T-helper 2 cell treated with Interferon-gamma antibody and Interleukin-4, amounts not matched to agents 5 μg/mL and 100 μg/mL, for 36 hours (primary cell): ENCODE measurements at regions not wholly inside any gene's neighbourhood (a gene's known extent, or its start where the extent isn't known, plus 50 kb on each side); places are given as distances from the start of the nearest gene placed in this dataset.

Experiments used
- DNase-seq: peaks from one replicate; pipeline ENCODE4 v3.0.0; 2021; ENCODE audit warnings: low spot score
- H3K27ac Mint-ChIP-seq: one replicate; pipeline ENCODE4 v1.8.0; 2021; ENCODE audit warnings: mild to moderate bottlenecking, mixed read lengths
- H3K27me3 Mint-ChIP-seq: one replicate; pipeline ENCODE4 v1.8.0; 2021; ENCODE audit warnings: low read depth, mixed read lengths
- H3K36me3 Mint-ChIP-seq: one replicate; pipeline ENCODE4 v1.8.0; 2021; ENCODE audit warnings: low read depth, mixed read lengths
- H3K4me1 Mint-ChIP-seq: one replicate; pipeline ENCODE4 v1.8.0; 2021; ENCODE audit warnings: low read depth, mixed read lengths
- H3K4me3 Mint-ChIP-seq: one replicate; pipeline ENCODE4 v1.8.0; 2022; ENCODE audit warnings: mild to moderate bottlenecking, moderate library complexity, mixed read lengths
- H3K9me3 Mint-ChIP-seq: one replicate; pipeline ENCODE4 v1.8.0; 2021; ENCODE audit warnings: mixed read lengths

- peaks cover 5% of the 10 kb centered on the region for H3K9me3 Mint-ChIP-seq
- DNase-seq: no peak
- peaks cover 46% of the 10 kb centered on the region for H3K4me1 Mint-ChIP-seq
- H3K4me3 Mint-ChIP-seq: no peak overlapping the region
- H3K27ac Mint-ChIP-seq: no peak overlapping the region
- H3K27me3 Mint-ChIP-seq: peaks cover 13% of the 10 kb centered on the region
- peaks cover 5% of the 10 kb centered on the region for H3K36me3 Mint-ChIP-seq
Measured at GRCh38 chr5:68372161-68372560, 156.6 kb downstream of the PIK3R1 start.

GRCh38 chr5:68373050-68373449 lies 157.5 kb downstream of the PIK3R1 start:
- Mint-ChIP-seq H3K4me1 (peaks cover 48% of the 10 kb centered on the region), H3K36me3 (peaks cover 5% of the 10 kb centered on the region), H3K9me3 (peaks cover 5% of the 10 kb centered on the region), H3K4me3 (no peak overlapping the region), H3K27ac (no peak overlapping the region), H3K27me3 (peaks cover 13% of the 10 kb centered on the region)
- no peak for DNase-seq

- DNase-seq: no peak
- H3K4me1 Mint-ChIP-seq: peaks cover 53% of the 10 kb centered on the region
Measured at GRCh38 chr5:68374796-68375518, 159.4 kb downstream of the PIK3R1 start.

GRCh38 chr5:68375540-68375939 lies 160.0 kb downstream of the PIK3R1 start:
- Mint-ChIP-seq H3K4me1 (peaks cover 53% of the 10 kb centered on the region), H3K27ac (no peak overlapping the region), H3K27me3 (peaks cover 13% of the 10 kb centered on the region), H3K4me3 (no peak overlapping the region), H3K9me3 (peaks cover 5% of the 10 kb centered on the region), H3K36me3 (peaks cover 3% of the 10 kb centered on the region)
- no peak for DNase-seq

More at GRCh38 chr5:68374796-68375518, 159.4 kb downstream of the PIK3R1 start:
- Mint-ChIP-seq H3K27ac (no peak overlapping the region), H3K9me3 (peaks cover 5% of the 10 kb centered on the region), H3K4me3 (no peak overlapping the region), H3K27me3 (peaks cover 13% of the 10 kb centered on the region), H3K36me3 (peaks cover 3% of the 10 kb centered on the region)

- Mint-ChIP-seq H3K27me3 (peaks cover 13% of the 10 kb centered on the region), H3K27ac (no peak overlapping the region), H3K36me3 (peaks cover 4% of the 10 kb centered on the region), H3K4me3 (no peak overlapping the region), H3K4me1 (peaks cover 56% of the 10 kb centered on the region), H3K9me3 (peaks cover 6% of the 10 kb centered on the region)
- no peak for DNase-seq
Measured at GRCh38 chr5:68376935-68377334, 161.4 kb downstream of the PIK3R1 start.

- peaks cover 60% of the 10 kb centered on the region for H3K4me1 Mint-ChIP-seq
- peak overlapping the region; percentile 53 for H3K4me3 Mint-ChIP-seq
- no peak overlapping the region for H3K27ac Mint-ChIP-seq
- H3K27me3 Mint-ChIP-seq: peaks cover 13% of the 10 kb centered on the region
- H3K36me3 Mint-ChIP-seq: peaks cover 9% of the 10 kb centered on the region
- peaks cover 8% of the 10 kb centered on the region for H3K9me3 Mint-ChIP-seq
- no peak for DNase-seq
Measured at GRCh38 chr5:68377733-68378132, 162.2 kb downstream of the PIK3R1 start.

- Mint-ChIP-seq H3K4me3 (peak overlapping the region; percentile 8), H3K36me3 (peaks cover 10% of the 10 kb centered on the region), H3K27ac (peak overlapping the region; percentile 43), H3K9me3 (peaks cover 5% of the 10 kb centered on the region), H3K4me1 (peaks cover 64% of the 10 kb centered on the region), H3K27me3 (peaks cover 13% of the 10 kb centered on the region)
- no peak for DNase-seq
Measured at GRCh38 chr5:68378204-68378820, 162.8 kb downstream of the PIK3R1 start.

- Mint-ChIP-seq H3K9me3 (peaks cover 4% of the 10 kb centered on the region), H3K36me3 (peaks cover 10% of the 10 kb centered on the region), H3K4me1 (peaks cover 71% of the 10 kb centered on the region), H3K27me3 (peaks cover 13% of the 10 kb centered on the region), H3K4me3 (no peak overlapping the region), H3K27ac (no peak overlapping the region)
- DNase-seq: no peak
Measured at GRCh38 chr5:68379275-68380036, 163.9 kb downstream of the PIK3R1 start.

GRCh38 chr5:68380078-68380477 lies 164.5 kb downstream of the PIK3R1 start:
- DNase-seq: no peak
- H3K27ac Mint-ChIP-seq: peak overlapping the region; percentile 8
- peaks cover 6% of the 10 kb centered on the region for H3K27me3 Mint-ChIP-seq
- peaks cover 10% of the 10 kb centered on the region for H3K36me3 Mint-ChIP-seq
- H3K4me1 Mint-ChIP-seq: peaks cover 74% of the 10 kb centered on the region
- H3K9me3 Mint-ChIP-seq: peaks cover 8% of the 10 kb centered on the region
- no peak overlapping the region for H3K4me3 Mint-ChIP-seq

- Mint-ChIP-seq H3K27me3 (no peaks in the 10 kb centered on the region), H3K36me3 (peaks cover 10% of the 10 kb centered on the region), H3K4me1 (peaks cover 76% of the 10 kb centered on the region), H3K4me3 (peak overlapping the region; percentile 39), H3K27ac (peak overlapping the region; percentile 72), H3K9me3 (peaks cover 8% of the 10 kb centered on the region)
- DNase-seq: peak; percentile 37
Measured at GRCh38 chr5:68381060-68381459, 165.5 kb downstream of the PIK3R1 start.

GRCh38 chr5:68381909-68382308 lies 166.4 kb downstream of the PIK3R1 start:
- DNase-seq: no peak
- peaks cover 10% of the 10 kb centered on the region for H3K36me3 Mint-ChIP-seq
- H3K9me3 Mint-ChIP-seq: peaks cover 8% of the 10 kb centered on the region
- peaks cover 73% of the 10 kb centered on the region for H3K4me1 Mint-ChIP-seq
- peak overlapping the region; percentile 3 for H3K4me3 Mint-ChIP-seq
- peak overlapping the region; percentile 80 for H3K27ac Mint-ChIP-seq
- H3K27me3 Mint-ChIP-seq: no peaks in the 10 kb centered on the region

- Mint-ChIP-seq H3K4me1 (peaks cover 70% of the 10 kb centered on the region), H3K27me3 (no peaks in the 10 kb centered on the region), H3K4me3 (peak overlapping the region; percentile 5), H3K27ac (peak overlapping the region; percentile 81), H3K36me3 (peaks cover 10% of the 10 kb centered on the region), H3K9me3 (peaks cover 8% of the 10 kb centered on the region)
- peak; percentile 29 for DNase-seq
Measured at GRCh38 chr5:68382640-68383039, 167.1 kb downstream of the PIK3R1 start.

- Mint-ChIP-seq H3K36me3 (peaks cover 10% of the 10 kb centered on the region), H3K27ac (peak overlapping the region; percentile 4), H3K9me3 (peaks cover 8% of the 10 kb centered on the region), H3K4me3 (no peak overlapping the region), H3K4me1 (peaks cover 59% of the 10 kb centered on the region), H3K27me3 (peaks cover 6% of the 10 kb centered on the region)
- no peak for DNase-seq
Measured at GRCh38 chr5:68383888-68384310, 168.3 kb downstream of the PIK3R1 start.
